Smooth muscle cell (in vitro differentiated cells): ENCODE measurements at regions not wholly inside any gene's neighbourhood (a gene's known extent, or its start where the extent isn't known, plus 50 kb on each side); places are given as distances from the start of the nearest gene placed in this dataset.

Source experiments
- DNase-seq: peaks from one replicate; lab custom pipeline; 2025; ENCODE audit not compliant: unreplicated experiment; lab: John Stamatoyannopoulos, UW
- H2AFZ ChIP-seq: fragments of 200-600 bp; sonication (generic); 2 replicates; pipeline ENCODE4 v1.6.0; 2016; ENCODE audit warnings: antibody characterized with exemption, low read depth, mild to moderate bottlenecking
- H3F3A ChIP-seq: fragments of 200-600 bp; sonication (generic); 2 replicates; pipeline ENCODE4 v1.6.0; 2017; ENCODE audit warnings: antibody characterized with exemption, low read depth
- H3K27ac ChIP-seq: fragments of 200-600 bp; sonication (generic); 2 replicates; pipeline ENCODE4 v1.5.1; 2016; ENCODE audit warnings: low read depth, mild to moderate bottlenecking
- H3K27me3 ChIP-seq: fragments of 200-600 bp; sonication (generic); 2 replicates; pipeline ENCODE4 v1.6.1; 2016; ENCODE audit warnings: low read depth, mild to moderate bottlenecking
- H3K36me3 ChIP-seq: fragments of 200-600 bp; sonication (generic); 2 replicates; pipeline ENCODE4 v1.5.1; 2016; ENCODE audit warnings: low read depth
- H3K4me1 ChIP-seq: fragments of 200-600 bp; sonication (generic); 2 replicates; pipeline ENCODE4 v1.5.1; 2016; ENCODE audit warnings: low read depth
- H3K4me2 ChIP-seq: fragments of 200-600 bp; sonication (generic); 2 replicates; pipeline ENCODE4 v1.6.0; 2016; ENCODE audit warnings: mild to moderate bottlenecking
- H3K4me3 ChIP-seq: fragments of 200-600 bp; sonication (generic); 2 replicates; pipeline ENCODE4 v1.5.1; 2016; ENCODE audit warnings: mild to moderate bottlenecking
- H3K79me2 ChIP-seq: fragments of 200-600 bp; sonication (generic); 2 replicates; pipeline ENCODE4 v1.6.0; 2016; ENCODE audit warnings: low read depth, mild to moderate bottlenecking
- H3K9ac ChIP-seq: fragments of 200-600 bp; sonication (generic); 2 replicates; pipeline ENCODE4 v1.6.0; 2016; ENCODE audit warnings: low read depth
- H3K9me3 ChIP-seq: fragments of 200-600 bp; sonication (generic); replicated peaks from 2 replicates; pipeline ENCODE4 v1.5.1; 2016; ENCODE audit warnings: low read depth
- H4K20me1 ChIP-seq: fragments of 200-600 bp; sonication (generic); 2 replicates; pipeline ENCODE4 v1.6.0; 2016; ENCODE audit warnings: low read depth
- WGBS: methylation state at CpG from one replicate; pipeline ENCODE4 v1.1.7; 2016; ENCODE audit warnings: low lambda C conversion rate; 5-methylcytosine and 5-hydroxymethylcytosine counted together
- TF ChIP-seq, protein P1 (sequence below): fragments of 200-600 bp; sonication (generic); IDR thresholded peaks from 2 replicates; pipeline ENCODE4 v1.5.1; 2017; ENCODE audit warnings: borderline replicate concordance, mild to moderate bottlenecking, antibody characterized with exemption; ENCODE audit not compliant: insufficient read depth, poor library complexity, severe bottlenecking

GRCh38 chr2:59082657-59083056, 841.5 kb upstream of the FANCL start:
- Histone ChIP-seq H3K4me3 (no peak overlapping the region), H3K36me3 (no peaks in the 10 kb centered on the region), H3K79me2 (no peaks in the 10 kb centered on the region), H3K9me3 (no peaks in the 10 kb centered on the region), H3K27ac (no peak overlapping the region), H3K4me1 (no peaks in the 10 kb centered on the region), H3K9ac (no peak overlapping the region), H3K4me2 (no peak overlapping the region), H4K20me1 (no peaks in the 10 kb centered on the region), H3K27me3 (no peaks in the 10 kb centered on the region), H3F3A (no peaks in the 10 kb centered on the region), H2AFZ (no peak overlapping the region)
- WGBS: 75% methylated on average over 5 of the region's 5 CpGs
- TF ChIP-seq, protein P1, sequence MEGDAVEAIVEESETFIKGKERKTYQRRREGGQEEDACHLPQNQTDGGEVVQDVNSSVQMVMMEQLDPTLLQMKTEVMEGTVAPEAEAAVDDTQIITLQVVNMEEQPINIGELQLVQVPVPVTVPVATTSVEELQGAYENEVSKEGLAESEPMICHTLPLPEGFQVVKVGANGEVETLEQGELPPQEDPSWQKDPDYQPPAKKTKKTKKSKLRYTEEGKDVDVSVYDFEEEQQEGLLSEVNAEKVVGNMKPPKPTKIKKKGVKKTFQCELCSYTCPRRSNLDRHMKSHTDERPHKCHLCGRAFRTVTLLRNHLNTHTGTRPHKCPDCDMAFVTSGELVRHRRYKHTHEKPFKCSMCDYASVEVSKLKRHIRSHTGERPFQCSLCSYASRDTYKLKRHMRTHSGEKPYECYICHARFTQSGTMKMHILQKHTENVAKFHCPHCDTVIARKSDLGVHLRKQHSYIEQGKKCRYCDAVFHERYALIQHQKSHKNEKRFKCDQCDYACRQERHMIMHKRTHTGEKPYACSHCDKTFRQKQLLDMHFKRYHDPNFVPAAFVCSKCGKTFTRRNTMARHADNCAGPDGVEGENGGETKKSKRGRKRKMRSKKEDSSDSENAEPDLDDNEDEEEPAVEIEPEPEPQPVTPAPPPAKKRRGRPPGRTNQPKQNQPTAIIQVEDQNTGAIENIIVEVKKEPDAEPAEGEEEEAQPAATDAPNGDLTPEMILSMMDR: no peak
- no peak for DNase-seq

DNA sequence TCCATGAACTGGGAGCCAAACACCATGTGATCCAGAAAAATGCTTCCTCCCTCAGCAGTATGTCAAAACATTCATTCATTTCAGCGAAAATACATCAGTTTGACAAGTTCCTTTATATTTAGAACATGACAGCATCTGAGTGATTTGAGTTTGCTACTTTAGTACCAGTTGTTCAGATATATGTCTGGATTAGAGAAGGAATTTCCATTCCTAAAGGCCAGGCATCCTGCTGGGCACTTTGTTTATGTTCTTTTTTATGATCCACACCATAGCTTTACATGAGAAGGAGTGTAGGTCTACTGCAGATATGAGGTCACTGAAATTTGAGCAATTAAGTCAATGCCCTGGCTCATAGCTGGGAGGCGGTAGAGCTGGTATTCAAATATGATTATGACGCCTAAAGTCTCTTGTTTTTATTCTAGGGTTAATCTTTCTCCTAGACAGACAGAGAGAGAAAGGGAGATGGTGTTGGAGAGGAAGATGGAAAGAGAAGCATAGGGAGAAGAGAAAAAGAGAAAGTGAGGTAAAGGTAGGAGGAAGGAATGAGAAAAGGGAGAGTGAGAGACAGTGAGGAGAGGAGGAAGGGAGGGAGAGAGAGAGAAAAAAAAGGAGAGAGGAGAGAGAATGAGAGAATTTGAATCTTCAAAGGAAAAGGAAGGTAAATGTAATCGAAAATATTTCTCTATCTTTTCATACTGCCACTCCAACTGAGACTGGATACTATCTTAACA, 839.5 kb upstream of the FANCL start:
- DNase-seq: no peak
- H3F3A ChIP-seq: no peaks in the 10 kb centered on the region
- 93% methylated on average over 4 of the region's 4 CpGs for WGBS
- TF ChIP-seq, protein P1: no peak
- no peak overlapping the region for H2AFZ ChIP-seq
- H4K20me1 ChIP-seq: no peaks in the 10 kb centered on the region
- H3K4me3 ChIP-seq: no peak overlapping the region
- no peaks in the 10 kb centered on the region for H3K27me3 ChIP-seq
- H3K4me2 ChIP-seq: no peak overlapping the region
- no peaks in the 10 kb centered on the region for H3K79me2 ChIP-seq
- no peaks in the 10 kb centered on the region for H3K9me3 ChIP-seq
- no peaks in the 10 kb centered on the region for H3K36me3 ChIP-seq
- H3K4me1 ChIP-seq: no peaks in the 10 kb centered on the region
- H3K9ac ChIP-seq: no peak overlapping the region
- no peak overlapping the region for H3K27ac ChIP-seq

DNA sequence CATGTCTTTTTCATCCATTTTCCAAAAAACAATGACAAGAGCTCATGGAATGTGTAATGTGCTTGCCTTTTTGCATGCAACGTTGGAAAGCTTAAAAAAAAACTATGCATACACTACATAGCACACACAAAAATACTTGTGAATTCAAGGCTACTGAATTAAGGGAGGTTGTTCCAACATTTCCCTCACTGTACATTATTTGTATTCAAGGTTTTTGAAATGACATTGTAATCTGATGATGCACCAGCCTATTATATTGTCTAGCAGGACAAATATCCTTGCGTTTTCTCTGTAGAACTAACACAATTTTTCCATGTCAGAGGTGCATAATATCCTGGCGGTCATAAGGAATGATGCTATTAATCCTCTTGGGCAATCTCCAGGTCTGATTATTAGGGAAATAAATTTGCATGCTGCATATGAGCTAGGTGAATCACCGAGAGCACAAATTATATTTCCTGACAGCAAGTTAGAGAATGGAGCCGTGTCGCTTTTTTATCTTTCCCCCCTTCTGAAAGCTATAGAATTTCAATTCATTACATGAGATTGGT, 836.9 kb upstream of the FANCL start:
- no peaks in the 10 kb centered on the region for H3K36me3 ChIP-seq
- no peaks in the 10 kb centered on the region for H3K27me3 ChIP-seq
- no peaks in the 10 kb centered on the region for H3K9me3 ChIP-seq
- no peak overlapping the region for H2AFZ ChIP-seq
- H4K20me1 ChIP-seq: no peaks in the 10 kb centered on the region
- no peaks in the 10 kb centered on the region for H3K79me2 ChIP-seq
- H3K4me2 ChIP-seq: no peak overlapping the region
- no peak overlapping the region for H3K27ac ChIP-seq
- no peak overlapping the region for H3K9ac ChIP-seq
- no peaks in the 10 kb centered on the region for H3K4me1 ChIP-seq
- no peak overlapping the region for H3K4me3 ChIP-seq
- DNase-seq: no peak
- TF ChIP-seq, protein P1: no peak
- H3F3A ChIP-seq: no peaks in the 10 kb centered on the region
- 93% methylated on average over 6 of the region's 6 CpGs for WGBS
